GM13976 (cell line): ENCODE measurements at regions not wholly inside any gene's neighbourhood (a gene's known extent, or its start where the extent isn't known, plus 50 kb on each side); places are given as distances from the start of the nearest gene placed in this dataset.

ENCODE experiments used
- DNase-seq: peaks from one replicate; pipeline ENCODE4 v3.0.0; 2012; ENCODE audit warnings: low spot score
- CTCF ChIP-seq: IDR thresholded peaks from 2 replicates; pipeline ENCODE4 v1.5.1; 2012; ENCODE audit warnings: borderline replicate concordance, mild to moderate bottlenecking; ENCODE audit not compliant: insufficient read depth; ENCODE audit errors: extremely low read depth, missing control alignments, control extremely low read depth
- in situ Hi-C: fragments of 300-500 bp; cut with MboI; formaldehyde crosslinking; loops from one replicate; pipeline ENCODE4 v1.12.0; 2022; ENCODE audit warnings: low sequenced_read_pairs, mixed read lengths, inconsistent platforms; ENCODE audit not compliant: unreplicated experiment

DNA sequence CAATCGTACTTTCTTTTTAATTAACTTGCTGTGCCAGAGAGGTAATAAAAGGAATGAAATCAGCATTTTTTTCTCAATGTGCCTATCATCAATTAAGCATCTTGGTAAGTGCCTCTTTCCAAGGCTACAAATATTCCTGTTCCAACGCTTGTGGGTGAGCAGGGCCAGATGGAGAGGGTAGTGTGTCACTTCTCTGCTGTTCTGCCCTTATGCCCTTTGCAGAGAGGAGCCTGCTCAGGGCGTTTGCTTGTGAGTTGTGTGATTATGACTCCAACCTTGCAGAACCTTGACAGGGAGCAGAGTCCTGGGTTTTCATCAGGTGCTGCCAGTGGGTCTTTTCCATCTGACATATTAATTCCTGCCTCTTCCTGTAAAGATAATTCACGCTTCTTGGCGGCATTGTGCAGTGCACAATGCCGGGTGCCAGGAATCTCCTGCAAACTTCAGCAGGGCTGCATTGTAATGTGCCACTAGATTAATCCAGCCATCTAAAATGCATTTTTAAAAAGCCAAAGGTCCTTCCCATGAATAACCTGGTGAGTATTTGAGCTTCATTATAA lies 234.4 kb downstream of the ARHGAP12 start:
- no peak for TF ChIP-seq CTCF
- in situ Hi-C loops = no loop called here
- DNase-seq = peak; percentile 5

GRCh38 chr10:31693491-31693890 lies 235.1 kb downstream of the ARHGAP12 start:
- in situ Hi-C loops = no loop called here
- DNase-seq = no peak
- TF ChIP-seq CTCF = no peak

DNA sequence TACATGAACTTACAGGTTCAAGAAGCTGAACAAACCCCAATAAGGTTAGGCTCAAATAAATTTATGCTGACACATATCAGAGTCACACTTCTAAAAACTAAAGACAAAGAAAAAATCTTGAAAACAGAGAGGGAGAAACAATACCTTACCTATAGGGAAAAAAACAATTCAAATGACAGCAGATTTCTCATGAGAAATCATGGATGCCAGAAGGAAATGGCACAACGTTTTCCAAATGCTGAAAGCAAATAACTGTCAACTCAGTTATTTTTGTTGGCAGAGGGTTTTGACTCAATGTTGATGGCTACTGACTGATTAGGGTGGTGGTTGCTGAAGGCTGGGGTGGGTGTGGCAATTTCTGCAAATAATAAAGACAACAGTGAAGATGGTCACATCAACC lies 239.4 kb downstream of the ARHGAP12 start:
- TF ChIP-seq CTCF = no peak
- in situ Hi-C loops = no loop called here

GRCh38 chr10:31687663-31688482 lies 240.8 kb downstream of the ARHGAP12 start:
- TF ChIP-seq CTCF = no peak
- DNase-seq = no peak
- in situ Hi-C loops = no loop called here

More for the DNA sequence above, 239.4 kb downstream of the ARHGAP12 start:
- DNase-seq = no peak

- in situ Hi-C loops = no loop called here
- no peak for TF ChIP-seq CTCF
- no peak for DNase-seq
Measured at GRCh38 chr10:31686599-31686998, 242.0 kb downstream of the ARHGAP12 start.

- no peak for TF ChIP-seq CTCF
- no peak for DNase-seq
- in situ Hi-C loops = no loop called here
Measured at GRCh38 chr10:31683682-31684081, 244.9 kb downstream of the ARHGAP12 start.

DNA sequence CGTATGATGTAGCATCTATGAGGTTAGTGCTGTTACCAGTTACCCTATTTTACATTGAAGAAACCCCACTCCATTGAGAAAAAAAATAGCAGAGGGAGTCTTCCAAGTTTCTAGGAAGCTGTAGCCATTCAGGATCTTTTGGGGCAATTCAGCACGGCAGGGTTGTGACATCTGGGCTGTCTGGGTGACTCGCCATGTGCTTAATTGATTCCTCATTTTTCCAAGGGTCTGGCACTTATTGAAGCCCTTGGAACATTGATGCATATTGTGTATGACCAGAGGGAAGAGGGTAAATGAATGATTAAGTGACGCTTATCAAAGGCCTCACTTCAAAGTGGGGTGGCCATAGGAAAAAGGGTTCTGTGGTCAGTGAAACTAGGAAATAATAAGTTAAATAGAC lies 248.7 kb downstream of the ARHGAP12 start:
- TF ChIP-seq CTCF = no peak
- no peak for DNase-seq
- in situ Hi-C loops = no loop called here
